IMR-90 (cell line): ENCODE measurements at regions not wholly inside any gene's neighbourhood (a gene's known extent, or its start where the extent isn't known, plus 50 kb on each side); places are given as distances from the start of the nearest gene placed in this dataset.

Source experiments
- ATAC-seq: fragments of 200-7000 bp; cut with Tn5 transposase; 2 replicates; pipeline ENCODE4 v1.9.1; 2020; ENCODE audit warnings: low read depth, mild to moderate bottlenecking, moderate library complexity
- BruUV-seq: library from RNA; stranded (reverse); fragments of 400-500 nt; replicated peaks from 2 replicates; lab custom pipeline; 2021; lab: Mats Ljungman, UMichigan
- CTCF ChIA-PET: fragments of 300-600 bp; formaldehyde crosslinking; extraction: SDS; loops from one replicate; lab custom pipeline; 2021; ENCODE audit warnings: antibody characterized with exemption; lab: Yijun Ruan, JAX
- POLR2A ChIA-PET: fragments of 300-600 bp; sonication (Branson Sonifier 250); formaldehyde crosslinking; loops from one replicate; lab custom pipeline; 2022; ENCODE audit warnings: antibody characterized with exemption; ENCODE audit not compliant: unreplicated experiment; lab: Charles Lee
- DNase-seq: peaks from one replicate; pipeline ENCODE4 v3.0.0; 2013
- H2AFZ ChIP-seq: replicated peaks from 2 replicates; pipeline ENCODE3; 2013; ENCODE audit warnings: low read length, mild to moderate bottlenecking; ENCODE audit not compliant: poor library complexity
- H2AK5ac ChIP-seq: 2 replicates; pipeline ENCODE4 v1.6.1; 2013; ENCODE audit warnings: low read depth, low read length, inconsistent platforms
- H2AK9ac ChIP-seq: replicated peaks from 2 replicates; pipeline ENCODE3; 2013; ENCODE audit warnings: mild to moderate bottlenecking, low read depth, low read length, moderate library complexity; ENCODE audit not compliant: poor library complexity
- H2BK120ac ChIP-seq: 2 replicates; pipeline ENCODE4 v1.6.1; 2013; ENCODE audit warnings: low read depth, low read length, inconsistent platforms
- H2BK15ac ChIP-seq: 3 replicates; pipeline ENCODE4 v1.6.1; 2013; ENCODE audit warnings: low read depth, low read length, inconsistent platforms
- H2BK20ac ChIP-seq: 2 replicates; pipeline ENCODE4 v1.6.1; 2013; ENCODE audit warnings: low read depth, mild to moderate bottlenecking, inconsistent platforms, low read length, moderate library complexity
- H2BK5ac ChIP-seq: 2 replicates; pipeline ENCODE4 v1.6.1; 2013; ENCODE audit warnings: mild to moderate bottlenecking, low read depth, low read length, inconsistent platforms; ENCODE audit not compliant: poor library complexity, severe bottlenecking
- H3K14ac ChIP-seq: replicated peaks from 2 replicates; pipeline ENCODE4 v1.6.1; 2013; ENCODE audit warnings: low read depth, low read length, inconsistent platforms
- H3K18ac ChIP-seq: 2 replicates; pipeline ENCODE4 v1.6.1; 2013; ENCODE audit warnings: low read depth, low read length, control low read depth
- H3K23ac ChIP-seq: 2 replicates; pipeline ENCODE4 v1.6.1; 2013; ENCODE audit warnings: low read depth, low read length, inconsistent platforms
- H3K27ac ChIP-seq: 2 replicates; pipeline ENCODE4 v1.5.1; 2013; ENCODE audit warnings: mild to moderate bottlenecking, control low read depth, low read length; ENCODE audit not compliant: insufficient read depth
- H3K27me3 ChIP-seq: 2 replicates; pipeline ENCODE4 v1.6.1; 2013; ENCODE audit warnings: low read length; ENCODE audit not compliant: control insufficient read depth, insufficient read depth
- H3K36me3 ChIP-seq: 2 replicates; pipeline ENCODE4 v1.6.1; 2013; ENCODE audit warnings: low read length, mixed read lengths; ENCODE audit not compliant: control insufficient read depth, insufficient read depth
- H3K4ac ChIP-seq: 2 replicates; pipeline ENCODE4 v1.6.1; 2013; ENCODE audit warnings: low read depth, low read length, inconsistent platforms
- H3K4me1 ChIP-seq: 2 replicates; pipeline ENCODE4 v1.6.1; 2013; ENCODE audit warnings: low read length, mixed read lengths; ENCODE audit not compliant: control insufficient read depth, insufficient read depth
- H3K4me2 ChIP-seq: 2 replicates; pipeline ENCODE4 v1.6.1; 2013; ENCODE audit warnings: low read depth, mild to moderate bottlenecking, control low read depth, low read length, moderate library complexity
- H3K4me3 ChIP-seq: 2 replicates; pipeline ENCODE4 v1.5.1; 2013; ENCODE audit warnings: low read depth, mild to moderate bottlenecking, control low read depth, low read length, moderate library complexity; ENCODE audit not compliant: insufficient read depth
- H3K56ac ChIP-seq: 2 replicates; pipeline ENCODE4 v1.6.1; 2013; ENCODE audit warnings: low read length, inconsistent platforms; ENCODE audit not compliant: insufficient read depth; ENCODE audit errors: extremely low read depth
- H3K79me1 ChIP-seq, 2 experiments: 2 replicates each; pipeline ENCODE4 v1.6.1; 2013; ENCODE audit warnings: low read length in 2 of 2, inconsistent platforms in 1 of 2, low read depth in 1 of 2
- H3K9ac ChIP-seq: 2 replicates; pipeline ENCODE4 v1.6.1; 2013; ENCODE audit warnings: low read depth, low read length, control low read depth
- H3K9me1 ChIP-seq: 2 replicates; pipeline ENCODE4 v1.6.1; 2013; ENCODE audit warnings: low read length, inconsistent platforms; ENCODE audit not compliant: insufficient read depth
- H3K9me3 ChIP-seq: 2 replicates; pipeline ENCODE4 v1.6.1; 2013; ENCODE audit warnings: low read length; ENCODE audit not compliant: control insufficient read depth, insufficient read depth
- H4K20me1 ChIP-seq: 2 replicates; pipeline ENCODE4 v1.6.1; 2013; ENCODE audit warnings: low read length, inconsistent platforms; ENCODE audit not compliant: insufficient read depth
- H4K5ac ChIP-seq: 2 replicates; pipeline ENCODE4 v1.6.1; 2013; ENCODE audit warnings: mild to moderate bottlenecking, low read depth, low read length, control low read depth
- H4K8ac ChIP-seq, 2 experiments: 2 replicates each; pipeline ENCODE4 v1.6.1; 2013; ENCODE audit warnings: low read depth in 2 of 2, low read length in 2 of 2, control low read depth in 1 of 2, inconsistent platforms in 1 of 2
- H4K91ac ChIP-seq: 2 replicates; pipeline ENCODE4 v1.6.1; 2013; ENCODE audit warnings: low read depth, low read length, inconsistent platforms; ENCODE audit not compliant: insufficient read depth
- ELK1 ChIP-seq: fragments of 150-350 bp; IDR thresholded peaks from 2 replicates; pipeline ENCODE4 v1.6.1; 2016; ENCODE audit warnings: low read depth, mild to moderate bottlenecking, low read length, moderate library complexity, borderline replicate concordance
- RCOR1 ChIP-seq: IDR thresholded peaks from 2 replicates; pipeline ENCODE4 v1.6.1; 2012; ENCODE audit warnings: mild to moderate bottlenecking, low read length, improper control_type of control experiment; ENCODE audit not compliant: insufficient replicate concordance
- RFX5 ChIP-seq: IDR thresholded peaks from 2 replicates; pipeline ENCODE4 v1.8.0; 2012; ENCODE audit warnings: low read depth, mild to moderate bottlenecking, low read length, moderate library complexity
- WGBS, 2 experiments: methylation state at CpG; one replicate each; pipeline versions ENCODE4 v1.1.5 to v1.1.7; 2013; ENCODE audit warnings: missing lambda C conversion rate in 2 of 2; ENCODE audit not compliant: insufficient read length in 1 of 2; ENCODE audit errors: extremely low coverage in 2 of 2; 5-methylcytosine and 5-hydroxymethylcytosine counted together
- dilution Hi-C: fragments of 300-500 bp; cut with HindIII; formaldehyde crosslinking; loops from one replicate; pipeline ENCODE4 v1.14.3; 2018; ENCODE audit warnings: low sequenced_read_pairs; ENCODE audit not compliant: unreplicated experiment
- in situ Hi-C: fragments of 300-500 bp; cut with MboI; formaldehyde crosslinking; loops from 3 replicates; pipeline ENCODE4 v1.14.3; 2019; ENCODE audit warnings: low sequenced_read_pairs, inconsistent platforms, mixed read lengths
- intact Hi-C: fragments of 100-400 bp; cut with micrococcal nuclease; formaldehyde crosslinking; loops from 2 replicates; pipeline ENCODE4 v1.10.0; 2022

- H2AK9ac ChIP-seq: no peak overlapping the region
- no peak overlapping the region for H3K4ac ChIP-seq
- H3K9me3 ChIP-seq: no peaks in the 10 kb centered on the region
- H3K27ac ChIP-seq: no peak overlapping the region
- no peak overlapping the region for H3K14ac ChIP-seq
- no peaks in the 10 kb centered on the region for H4K20me1 ChIP-seq
- H3K9ac ChIP-seq: no peak overlapping the region
- H2AK5ac ChIP-seq: no peak overlapping the region
- no peak overlapping the region for H3K56ac ChIP-seq
- no peak overlapping the region for H4K8ac ChIP-seq
- ATAC-seq (no peak; the same call in 1 of the 2 replicates), DNase-seq (no peak)
- H4K5ac ChIP-seq: no peak overlapping the region
- no peak overlapping the region for H3K18ac ChIP-seq
- H2BK5ac ChIP-seq: no peak overlapping the region
- no peak overlapping the region for H4K91ac ChIP-seq
- TF ChIP-seq RFX5: no peak
- no peak for TF ChIP-seq RCOR1
- no peak for TF ChIP-seq ELK1
- ChIA-PET POLR2A (no interaction called here), CTCF (no interaction called here)
- no peak overlapping the region for H2BK15ac ChIP-seq
- in situ Hi-C loops: no loop called here
- dilution Hi-C loops: no loop called here
- BruUV-seq: no TSS peak
- peaks cover 33% of the 10 kb centered on the region for H3K27me3 ChIP-seq
- H2AFZ ChIP-seq: peak overlapping the region; percentile 67
- WGBS, 2 experiments: no CpG with 5 or more reads among the region's 11 CpGs
- no peaks in the 10 kb centered on the region for H3K79me1 ChIP-seq
- H3K4me2 ChIP-seq: peak overlapping the region; percentile 97
- H3K4me1 ChIP-seq: no peaks in the 10 kb centered on the region
- H3K36me3 ChIP-seq: no peaks in the 10 kb centered on the region
- peak overlapping the region; percentile 37 for H3K4me3 ChIP-seq
- no peak overlapping the region for H2BK20ac ChIP-seq
- no peak overlapping the region for H3K23ac ChIP-seq
- intact Hi-C loops: no loop called here
- H2BK120ac ChIP-seq: no peak overlapping the region
- H3K9me1 ChIP-seq: no peaks in the 10 kb centered on the region
Observed at GRCh38 chr6:166861961-166862286, 94.4 kb downstream of the RNASET2 start.
